ENCODE measurements at regions not wholly inside any gene's neighbourhood (a gene's known extent, or its start where the extent isn't known, plus 50 kb on each side); places are given as distances from the start of the nearest gene placed in this dataset.

DNA sequence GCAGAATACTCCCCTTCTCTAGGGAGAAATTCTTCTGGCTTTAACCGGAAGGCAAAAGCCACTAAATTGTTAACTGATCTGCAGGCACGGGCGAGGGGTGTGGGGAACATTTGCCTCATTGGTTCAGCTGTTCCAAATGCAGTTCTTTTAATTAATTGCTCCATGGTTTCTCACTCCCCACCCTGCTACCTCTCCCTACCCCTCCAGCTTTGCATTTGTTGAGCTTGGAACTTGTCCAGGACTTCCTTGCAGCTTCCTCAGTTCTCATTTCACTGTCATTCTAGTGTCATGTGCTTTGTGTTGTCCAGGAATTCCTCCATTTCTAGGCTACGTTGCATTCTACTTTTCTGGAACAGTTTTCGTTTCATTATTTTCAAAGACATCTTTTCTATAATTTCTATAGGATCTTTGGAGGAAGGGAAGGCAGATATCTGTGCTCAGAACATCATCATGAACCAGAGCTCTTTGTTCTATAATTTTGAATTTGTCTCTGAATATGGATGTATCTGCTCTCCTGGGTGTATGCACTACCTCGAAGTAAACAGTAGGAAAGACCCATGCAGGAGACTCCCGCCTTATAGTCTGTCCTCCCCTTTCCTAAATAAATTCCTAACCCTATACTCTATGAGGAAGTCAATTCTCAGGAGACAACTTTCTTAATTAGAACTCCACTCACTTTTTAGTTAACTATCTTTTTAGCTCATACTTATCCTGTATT is 132.4 kb upstream of the LMO4 start:
- DNase-seq, result no peak

DNA sequence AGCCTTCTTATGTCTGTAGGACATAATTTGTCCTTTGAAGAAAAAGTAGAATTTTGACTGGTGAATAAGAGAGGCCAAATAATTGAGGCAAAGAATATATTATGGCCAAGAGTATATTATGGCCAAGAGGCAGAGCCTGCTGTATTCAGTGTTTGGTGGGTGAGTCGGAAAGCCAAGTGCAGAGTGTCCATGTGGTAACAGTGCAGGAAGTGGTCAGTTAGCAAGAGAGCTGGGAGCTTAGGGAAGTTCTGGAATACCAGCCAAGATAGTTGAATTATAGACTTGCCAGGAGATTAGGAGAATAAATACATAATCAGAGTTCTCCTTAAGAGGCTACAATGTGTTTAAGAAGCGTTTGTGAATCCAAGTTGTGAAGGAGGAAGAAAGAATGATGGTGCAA is 131.5 kb upstream of the LMO4 start:
- DNase-seq, result no peak

DNA sequence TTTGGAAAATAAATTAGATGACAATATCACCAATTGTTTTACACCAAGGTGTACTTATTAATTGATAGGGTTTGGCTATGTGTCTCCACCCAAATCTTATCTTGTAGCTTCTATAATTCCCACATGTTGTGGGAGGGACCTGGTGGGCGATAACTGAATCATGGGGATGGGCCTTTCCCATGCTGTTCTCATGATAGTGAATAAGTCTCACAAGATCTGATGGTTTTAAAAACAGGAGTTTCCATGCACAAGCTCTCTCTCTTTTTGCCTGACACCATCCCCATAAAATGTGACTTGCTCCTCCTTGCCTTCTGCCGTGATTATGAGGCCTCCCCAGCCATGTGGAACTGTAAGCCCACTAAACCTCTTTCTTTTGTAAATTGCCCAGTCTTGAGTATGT is 131.0 kb upstream of the LMO4 start:
- no peak for DNase-seq

DNA sequence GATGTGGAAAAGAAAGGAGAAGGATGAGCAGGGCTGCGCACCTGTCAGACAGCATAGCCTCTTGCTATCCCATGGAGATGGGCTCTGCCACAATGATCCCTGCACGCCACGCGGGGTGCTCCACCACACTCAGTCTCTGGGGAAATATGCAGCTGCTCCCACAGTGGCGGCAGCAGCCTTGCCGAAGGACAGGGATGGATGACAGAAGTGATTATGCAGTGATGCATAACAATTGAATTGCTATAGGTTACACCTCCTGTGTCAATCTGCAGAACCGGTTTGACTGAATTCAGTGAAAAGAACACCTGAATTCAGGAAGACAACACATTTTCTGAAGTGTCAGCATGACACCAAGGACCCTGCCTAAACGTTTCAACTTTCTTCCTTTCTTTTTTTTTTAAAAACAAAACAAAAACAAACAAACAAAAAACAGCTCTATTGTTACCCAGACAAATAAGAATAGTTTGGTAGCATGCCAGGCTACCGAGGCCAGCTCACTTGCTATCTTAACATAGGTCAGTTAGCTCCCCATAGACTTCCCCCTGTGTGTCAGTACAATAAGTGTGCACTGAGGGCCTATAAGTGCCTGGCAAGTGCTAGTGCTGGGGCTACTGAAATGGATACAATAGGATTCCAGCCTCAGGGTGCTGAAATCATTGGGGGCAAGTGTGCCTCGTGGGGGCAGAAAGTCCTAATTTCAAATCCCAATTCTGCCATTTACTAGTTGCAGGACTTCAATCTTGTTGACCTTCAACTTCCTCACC is 127.6 kb upstream of the LMO4 start:
- DNase-seq, result peak; percentile 19

DNA sequence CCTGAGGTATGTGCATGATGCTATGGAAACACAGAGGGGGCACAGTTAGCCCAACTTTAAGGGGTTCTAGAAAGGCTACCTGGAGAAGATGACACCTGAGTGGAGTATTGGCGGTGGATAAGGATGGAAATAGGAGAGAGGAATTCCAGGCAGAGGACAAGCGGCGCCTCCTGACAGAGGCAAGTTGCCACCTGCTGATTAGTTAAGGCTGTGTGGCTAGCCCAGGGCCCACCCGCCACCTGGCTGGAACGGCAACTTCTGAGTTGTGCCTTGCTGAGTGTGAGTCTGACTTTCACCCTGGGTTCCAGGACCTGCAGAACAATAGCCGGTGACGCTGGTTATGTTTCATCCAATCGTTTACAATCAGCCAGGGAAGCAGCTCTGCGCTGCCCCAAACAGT is 126.9 kb upstream of the LMO4 start:
- no peak for DNase-seq

DNA sequence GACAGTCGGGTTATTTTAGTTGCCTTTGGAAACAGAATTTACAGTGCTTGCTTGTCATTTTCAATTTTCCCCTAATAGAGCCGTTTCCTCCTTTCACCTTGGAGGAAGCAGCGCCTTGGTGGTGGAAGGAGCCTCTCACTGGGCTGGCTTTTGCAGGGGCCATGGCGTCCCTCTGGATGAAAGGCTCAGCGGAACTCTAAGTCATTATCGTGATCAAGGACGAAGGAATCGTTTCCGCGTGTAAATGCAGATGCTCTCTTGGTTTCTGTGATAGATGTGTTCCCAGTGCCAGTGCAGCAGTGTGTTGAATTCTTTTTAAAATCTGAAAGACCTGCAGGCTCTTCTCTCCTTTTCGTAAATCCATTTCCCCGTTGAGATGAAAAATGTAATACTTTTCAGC is 126.2 kb upstream of the LMO4 start:
- DNase-seq, result no peak

DNA sequence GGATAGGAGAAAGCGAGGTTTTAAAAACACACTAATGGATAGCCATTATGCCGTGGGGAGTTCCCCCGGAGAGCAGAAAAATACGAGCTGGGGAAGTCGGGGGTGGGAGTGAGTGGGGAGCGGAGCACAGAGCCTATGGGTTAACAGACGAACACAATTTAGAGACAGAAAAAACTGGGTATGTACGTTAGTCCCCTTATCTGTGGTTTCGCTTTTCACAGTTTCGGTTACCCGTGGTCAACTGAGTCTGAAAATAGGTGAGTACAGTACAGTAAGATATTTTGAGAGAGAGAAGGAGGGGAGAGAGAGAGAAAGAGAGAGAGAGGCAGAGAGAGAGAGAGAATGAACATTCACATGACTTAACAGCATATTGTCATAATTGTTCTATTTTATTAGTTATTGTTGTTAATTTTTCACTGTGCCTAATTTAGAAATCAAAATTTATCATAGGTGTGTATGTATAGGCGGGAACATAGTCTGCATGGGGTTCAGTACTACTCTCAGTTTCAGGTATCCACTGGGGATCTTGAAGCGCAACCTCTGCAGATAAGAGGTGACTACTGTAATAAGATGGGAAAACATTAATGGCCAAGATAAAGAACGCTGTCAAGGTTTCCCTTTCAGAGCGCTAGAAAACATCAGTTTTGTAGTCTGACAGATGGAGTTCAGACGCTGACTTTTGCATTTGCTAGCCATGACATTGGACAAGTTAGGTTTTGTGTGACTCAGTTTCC is 125.6 kb upstream of the LMO4 start:
- DNase-seq, result no peak

DNA sequence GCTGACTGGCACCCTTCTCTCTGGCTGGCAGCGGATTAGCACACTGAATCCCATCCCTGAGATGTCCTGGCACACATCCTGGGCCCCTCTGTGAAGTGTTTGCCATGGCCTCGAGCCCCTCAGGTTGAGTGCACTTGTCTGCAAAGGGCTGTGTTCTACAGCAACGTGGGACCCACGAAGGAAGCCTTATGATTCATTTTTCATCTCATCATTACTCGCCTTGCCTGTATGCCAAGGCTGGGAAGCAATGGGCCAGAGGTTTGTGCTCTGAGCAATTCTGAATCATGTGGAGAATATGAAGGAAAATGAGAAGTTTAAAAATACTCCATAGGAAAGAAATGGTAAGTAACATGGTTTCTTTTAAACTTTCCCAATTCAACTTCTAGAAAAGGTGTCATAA is 124.8 kb upstream of the LMO4 start:
- no peak for DNase-seq

DNA sequence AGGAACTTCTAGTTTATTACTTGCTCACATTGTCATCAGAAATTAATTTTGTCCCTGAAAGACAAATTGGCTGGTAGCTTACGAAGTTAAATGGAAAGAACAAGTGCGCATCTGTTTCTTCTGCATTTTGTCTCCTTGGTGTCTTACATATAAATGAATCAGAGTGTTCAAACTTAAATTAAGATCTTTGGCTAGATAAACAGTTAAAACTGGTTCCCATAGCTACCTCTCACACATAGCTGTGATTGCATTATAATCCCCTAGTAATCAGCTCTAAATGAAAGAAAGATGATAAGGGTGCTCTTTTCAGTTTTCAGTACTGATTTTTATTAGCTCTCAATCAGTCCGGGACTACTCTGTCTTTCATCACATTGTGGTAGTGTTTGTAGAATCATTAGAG is 124.2 kb upstream of the LMO4 start:
- peak; percentile 37 for DNase-seq

DNA sequence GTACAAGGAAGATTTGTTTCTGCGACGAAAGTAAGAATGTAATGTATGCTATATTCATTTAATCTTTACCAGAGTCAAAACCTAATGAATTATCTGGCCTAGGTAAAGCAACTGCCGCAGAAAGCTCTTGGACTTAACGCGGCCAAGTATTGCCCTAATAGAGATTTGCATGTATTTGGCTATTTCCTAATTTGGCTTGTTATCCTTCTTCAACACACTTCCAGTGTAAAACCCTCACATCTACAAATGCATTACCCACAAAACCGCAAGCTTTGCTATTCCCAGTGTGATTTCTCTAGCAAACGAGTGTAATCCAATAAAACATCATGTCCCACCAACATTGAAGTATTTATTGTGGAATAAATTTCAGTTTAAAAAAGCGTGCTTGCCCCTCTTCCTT is 123.8 kb upstream of the LMO4 start:
- DNase-seq, result peak; percentile 36

DNA sequence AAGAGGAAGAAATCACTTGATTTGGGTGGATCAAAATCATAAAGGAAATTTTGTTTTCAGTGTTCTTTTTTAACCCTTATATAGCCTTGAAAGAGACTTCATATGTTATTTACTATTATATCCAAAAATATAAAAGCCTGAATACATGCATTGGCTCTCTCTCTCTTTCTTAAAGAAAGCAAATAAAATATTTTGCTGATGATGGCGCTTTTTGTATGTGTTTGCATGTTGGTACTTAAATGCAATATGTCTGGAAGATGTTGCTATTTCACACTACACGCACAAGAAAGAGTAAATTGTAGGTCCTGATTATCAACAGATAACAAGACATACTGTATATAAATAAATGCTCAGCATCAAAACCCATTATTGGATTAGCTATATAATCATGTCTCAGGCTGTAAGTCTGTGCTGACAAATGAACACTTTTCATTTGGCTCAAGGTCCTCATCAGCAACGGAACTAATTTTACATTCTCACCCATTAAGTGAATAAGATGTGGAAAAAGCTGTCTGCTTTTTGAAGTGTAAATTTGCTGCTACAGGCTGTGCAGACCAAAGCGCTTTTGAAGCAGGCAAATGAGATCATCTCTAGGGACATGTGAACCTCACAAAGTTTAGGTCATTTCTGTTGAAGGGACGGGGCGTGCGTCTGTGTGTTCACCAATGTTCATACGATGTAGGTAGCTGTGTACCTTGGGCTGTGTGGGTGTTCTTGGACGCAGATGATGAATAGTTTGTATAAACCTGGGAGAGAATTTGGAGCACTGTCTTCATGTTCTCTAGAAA is 122.4 kb upstream of the LMO4 start:
- peak; percentile 55 for DNase-seq

DNA sequence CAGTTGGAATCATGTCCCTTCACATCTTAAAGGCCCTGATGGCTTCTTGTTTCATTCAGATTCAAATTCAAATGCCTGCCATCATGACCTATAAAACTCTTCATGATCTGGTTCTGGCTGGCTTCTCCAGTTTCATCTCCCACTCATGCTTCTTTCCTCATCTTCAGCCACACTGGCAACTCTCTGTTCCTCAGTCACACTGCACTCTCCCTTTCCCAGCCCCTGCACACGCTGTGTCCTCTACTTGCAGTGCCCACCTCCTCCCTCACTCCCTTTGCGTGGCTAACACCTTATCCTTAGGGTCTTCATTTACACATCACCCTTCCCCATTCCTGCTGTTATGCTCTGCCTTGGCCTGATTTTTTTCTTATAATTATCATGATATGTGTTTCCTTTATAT is 120.6 kb upstream of the LMO4 start:
- DNase-seq, result no peak

DNA sequence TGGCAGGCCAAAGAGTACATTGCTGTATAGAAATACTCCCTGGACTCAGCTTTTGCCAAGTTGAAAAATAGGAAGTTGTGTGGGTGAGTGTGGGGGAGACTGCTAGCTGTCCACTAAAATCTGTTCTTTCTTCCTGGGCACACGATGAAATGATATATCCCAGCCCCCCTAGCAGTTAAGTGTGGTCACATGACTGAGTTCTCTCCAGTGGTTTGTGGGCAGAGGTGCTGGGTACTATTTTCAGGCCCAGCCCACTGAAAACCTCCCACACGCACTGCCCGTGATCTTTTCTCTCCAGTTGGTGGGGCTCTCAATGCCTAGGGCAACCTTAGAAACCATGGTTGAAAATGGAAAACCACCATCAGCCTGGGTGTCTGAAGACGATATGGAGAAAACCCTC is 119.7 kb upstream of the LMO4 start:
- no peak for DNase-seq

DNA sequence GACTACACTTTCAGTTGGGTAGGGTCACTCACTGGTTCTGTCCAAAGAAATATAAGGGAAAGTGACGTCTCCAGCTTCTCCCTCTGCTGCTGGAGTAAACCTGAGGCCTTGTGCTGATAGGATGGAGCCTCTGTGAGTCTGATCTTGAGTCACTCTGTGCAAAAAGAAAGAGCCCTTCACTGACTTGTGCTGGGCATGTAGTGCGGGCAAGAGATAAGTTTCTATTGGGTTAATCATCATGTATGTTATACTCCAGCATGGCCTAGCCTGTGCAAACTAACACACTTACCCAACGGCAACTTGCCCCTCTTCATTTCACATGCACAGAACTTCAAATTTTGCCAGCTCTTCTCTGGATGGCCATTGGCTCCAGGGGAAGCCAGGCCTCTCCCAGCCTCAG is 118.5 kb upstream of the LMO4 start:
- no peak for DNase-seq

DNA sequence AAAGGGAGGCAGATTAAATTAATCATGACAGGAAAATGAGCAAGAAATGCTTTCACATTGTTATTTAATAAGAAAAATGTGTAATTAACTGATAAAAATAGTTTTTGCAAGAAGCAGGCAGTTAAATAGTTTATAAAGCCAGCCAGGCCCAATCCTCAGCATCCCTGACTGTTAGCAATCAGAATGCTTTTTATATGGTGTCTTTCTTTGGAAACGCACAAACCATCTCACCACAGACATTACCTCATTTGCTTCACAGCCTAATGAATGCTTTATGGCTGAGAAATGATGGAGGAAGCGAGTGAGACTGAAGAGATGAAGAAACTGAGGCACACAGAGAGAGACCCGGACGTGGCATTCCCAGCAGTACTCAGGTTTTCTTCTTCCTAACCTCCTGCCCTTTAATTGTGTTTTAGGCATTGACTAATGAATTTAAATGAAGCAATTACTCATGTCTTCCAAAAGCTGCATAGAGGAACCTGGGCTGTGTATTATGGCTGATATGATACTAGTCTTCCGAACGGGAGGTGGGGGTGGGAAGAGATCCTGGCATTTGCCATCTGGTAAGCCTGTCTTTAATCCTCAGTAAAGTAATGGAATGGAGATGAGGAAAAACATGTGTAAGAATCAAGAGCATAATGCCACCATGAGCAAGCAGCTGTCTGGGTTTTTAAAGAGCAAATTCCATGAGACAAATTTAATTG is 116.1 kb upstream of the LMO4 start:
- peak; percentile 93 for DNase-seq

DNA sequence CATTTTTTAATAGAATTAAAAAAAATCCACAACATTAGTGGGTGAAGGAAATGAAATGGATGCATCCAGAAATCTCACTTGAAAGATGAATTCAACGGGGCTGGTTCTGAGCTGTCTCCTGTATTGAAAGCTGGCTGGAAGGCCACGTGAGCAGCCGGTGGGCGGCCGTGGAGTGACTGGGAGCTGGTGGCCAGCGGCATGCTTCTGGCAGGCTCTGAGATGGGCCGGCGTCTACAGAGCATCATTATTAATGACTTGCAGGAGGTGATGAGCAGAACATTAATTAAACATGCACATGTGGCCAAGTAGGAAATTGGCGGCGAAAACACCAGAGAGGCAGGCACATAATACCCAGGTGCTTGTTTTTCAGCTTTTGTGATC is 115.6 kb upstream of the LMO4 start:
- peak; percentile 89 for DNase-seq

DNA sequence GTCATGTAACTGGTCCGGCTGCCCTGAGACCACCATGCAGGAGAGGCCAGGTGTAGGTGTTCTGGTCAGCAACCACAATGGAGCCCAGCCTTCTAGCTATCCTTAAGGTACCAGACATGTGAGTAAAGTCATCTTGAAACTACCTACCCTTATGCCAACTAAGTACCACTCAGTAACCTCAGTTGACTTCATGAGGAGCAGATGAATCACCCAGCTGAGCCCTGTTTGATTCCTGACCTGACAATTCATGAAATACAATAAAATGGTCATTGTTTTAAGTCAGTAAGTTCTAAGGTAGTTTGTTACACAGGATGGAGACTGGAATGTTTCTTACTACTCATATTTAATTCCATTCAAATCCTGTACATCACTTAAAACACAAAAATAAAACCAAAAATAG is 113.1 kb upstream of the LMO4 start:
- no peak for DNase-seq

DNA sequence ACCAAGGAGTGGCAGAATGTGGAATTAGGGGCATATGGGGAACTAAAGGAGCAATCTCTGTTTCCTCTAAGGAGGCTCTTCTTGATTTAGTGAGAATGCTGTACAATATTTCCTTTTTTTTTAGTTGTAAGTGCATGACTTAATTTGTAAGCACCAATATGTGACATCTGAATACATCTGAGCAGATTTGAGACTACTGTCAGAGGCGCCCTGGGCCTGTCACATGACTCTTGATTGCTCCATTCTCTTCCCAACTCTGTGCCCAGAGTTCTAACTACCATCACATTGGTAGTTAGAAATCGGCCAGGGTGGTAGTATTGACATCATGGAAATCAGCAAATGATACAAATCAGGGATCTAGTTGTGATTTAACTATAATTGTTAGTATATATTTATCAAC is 110.1 kb upstream of the LMO4 start:
- no peak for DNase-seq

DNA sequence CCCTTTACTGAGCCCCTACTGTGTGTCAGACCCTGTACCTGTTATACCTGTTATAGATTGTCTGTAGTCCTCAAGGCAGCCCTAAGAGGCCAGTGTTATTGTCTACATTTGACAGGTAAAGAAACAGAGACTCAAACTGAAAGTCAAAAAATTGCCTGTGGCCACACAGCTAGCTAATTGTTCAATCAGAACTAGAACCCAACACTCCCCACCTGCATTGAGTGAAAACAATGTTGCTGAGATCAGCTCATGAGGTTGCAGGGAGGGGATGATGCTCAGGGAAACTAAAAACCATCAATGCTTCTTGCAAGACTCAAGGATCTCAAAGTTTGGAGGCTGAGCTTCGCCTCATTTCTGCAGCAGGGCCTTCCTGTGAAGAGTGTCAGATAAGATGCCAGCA is 109.5 kb upstream of the LMO4 start:
- DNase-seq, result no peak

DNA sequence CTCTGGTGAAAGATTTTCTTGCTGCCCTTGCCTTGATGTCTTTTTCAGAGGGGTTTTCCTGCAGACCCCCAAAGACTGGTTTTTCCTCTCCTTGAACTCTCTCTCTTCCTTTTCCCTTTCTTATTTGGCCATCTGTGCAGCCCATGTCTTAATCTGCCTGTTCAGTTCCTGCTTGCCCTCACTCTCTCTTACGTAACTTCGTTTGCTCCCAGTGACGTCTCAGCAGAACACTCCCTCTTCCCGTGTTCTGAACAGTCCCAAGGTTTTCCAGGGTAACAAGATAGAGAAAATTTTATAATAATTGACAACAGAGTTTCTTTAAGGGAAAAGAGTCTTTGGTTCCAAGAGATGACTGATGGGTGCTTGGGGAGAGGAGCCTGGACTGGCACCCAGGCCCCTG is 109.1 kb upstream of the LMO4 start:
- DNase-seq, result no peak

DNA sequence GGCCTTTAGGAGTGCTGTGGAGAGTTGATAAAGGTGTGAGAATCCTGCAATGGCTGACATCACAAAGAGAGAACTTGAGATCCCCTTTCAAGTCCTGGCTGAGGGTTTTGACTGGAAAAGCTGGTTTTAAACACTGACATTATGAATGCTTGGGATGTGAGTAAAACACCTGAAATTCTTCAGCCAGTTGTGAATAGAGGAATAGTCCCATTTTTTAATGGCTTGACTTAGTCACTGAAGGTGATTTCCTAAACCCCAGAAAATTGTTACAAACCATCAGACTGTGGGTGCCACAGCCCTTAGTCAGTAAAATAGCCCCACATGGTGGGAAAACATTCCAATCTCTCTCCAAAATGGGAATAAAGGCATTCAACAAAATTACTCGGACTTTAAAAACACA is 107.7 kb upstream of the LMO4 start:
- DNase-seq, result no peak

DNA sequence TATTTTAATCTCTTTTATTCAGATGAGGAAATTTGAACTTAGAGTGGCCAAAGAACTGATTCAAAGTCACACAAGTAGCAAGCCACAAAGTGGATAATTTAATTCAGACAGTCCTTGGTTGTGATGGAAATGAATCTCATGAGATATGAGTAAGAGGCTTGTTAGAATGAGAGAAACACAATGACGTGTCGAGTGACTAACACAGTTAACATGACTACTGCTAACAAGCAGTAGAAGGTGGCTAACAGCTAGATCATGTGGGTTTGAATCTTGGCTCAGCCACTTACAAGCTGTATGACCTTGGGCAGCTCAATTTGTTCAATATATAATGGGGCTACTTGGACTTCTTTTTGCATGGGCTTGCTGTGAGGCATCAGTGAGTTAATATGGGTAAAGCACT is 104.5 kb upstream of the LMO4 start:
- no peak for DNase-seq

DNA sequence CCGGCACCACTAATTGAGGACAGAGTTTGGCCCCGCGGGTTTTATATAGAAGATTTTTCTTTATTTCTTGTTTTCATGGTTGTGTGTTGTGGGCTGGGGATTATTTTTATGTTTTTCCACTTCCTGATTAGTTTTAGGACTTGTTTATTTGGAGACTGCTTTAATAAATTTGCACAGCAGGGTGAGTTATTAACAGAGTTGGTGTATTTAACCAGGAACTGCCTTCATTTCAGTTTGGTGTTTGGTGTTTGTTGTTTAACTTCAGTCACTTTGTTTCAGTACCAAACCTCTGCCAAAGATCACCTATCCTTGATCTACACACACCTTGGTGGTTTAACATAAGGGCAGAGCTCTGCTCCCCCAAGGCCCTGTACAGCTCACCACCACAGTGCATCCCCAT is 103.5 kb upstream of the LMO4 start:
- DNase-seq, result no peak

Measured in NCI-H82 (cell line).